Lower leg skin (tissue), 3 donors: ENCODE measurements at regions not wholly inside any gene's neighbourhood (a gene's known extent, or its start where the extent isn't known, plus 50 kb on each side); places are given as distances from the start of the nearest gene placed in this dataset.

Source experiments
- CTCF ChIP-seq, 3 donors: fragments of 450-650 bp; IDR thresholded peaks; one replicate each; pipeline ENCODE4 v1.5.1; 2016; ENCODE audit warnings: antibody characterized with exemption in 3 of 3, mild to moderate bottlenecking in 3 of 3, moderate library complexity in 2 of 3
- POLR2A ChIP-seq, 2 donors: fragments of 450-650 bp; IDR thresholded peaks; one replicate each; pipeline ENCODE4 v1.6.1; 2016 to 2017; ENCODE audit warnings: antibody characterized with exemption in 2 of 2, mild to moderate bottlenecking in 1 of 2, moderate library complexity in 1 of 2

GRCh38 chr21:32921632-32922230 lies 104.0 kb upstream of the OLIG2 start:
- TF ChIP-seq CTCF (IDR thresholded peaks at IDR 0.05) (no peak), POLR2A (IDR thresholded peaks at IDR 0.05) (no peak)
